ENCODE measurements at regions not wholly inside any gene's neighbourhood (a gene's known extent, or its start where the extent isn't known, plus 50 kb on each side); places are given as distances from the start of the nearest gene placed in this dataset.

- in situ Hi-C loops (cut with MboI; ENCODE audit: low pct_ligation_motif_present in 1 of 4, low pct_unique_long_range_greater_than_20kb in 1 of 4, low sequenced_read_pairs in 3 of 4) (no loop called here), intact Hi-C loops (cut with DNase I; ENCODE audit: low total_unique reads) (no loop called here)
- no peaks in the 10 kb centered on the region for H3K36me3 ChIP-seq
- H3K4me3 ChIP-seq, result no peak overlapping the region
- H3K4me1 ChIP-seq, result peaks cover 0 to 3% (median 0%) of the 10 kb centered on the region in 4 donors
- H3K27ac ChIP-seq, result no peak overlapping the region
- TF ChIP-seq EP300 (IDR thresholded peaks at IDR 0.05; ENCODE audit: low read depth), result no peak
- no peak for TF ChIP-seq CTCF (IDR thresholded peaks at IDR 0.05)
- TF ChIP-seq POLR2AphosphoS5 (IDR thresholded peaks at IDR 0.05), result no peak
- no peak for TF ChIP-seq POLR2A (IDR thresholded peaks at IDR 0.05)
- WGBS, 2 donors (ENCODE audit: low coverage in 1 of 2), result 30 to 55% methylated on average over 1 of the region's 1 CpG
- DNase-seq, result no peak
- no peaks in the 10 kb centered on the region for H3K27me3 ChIP-seq
- H3K9me3 ChIP-seq, result no peaks in the 10 kb centered on the region
Observed at GRCh38 chr11:95717314-95717713, 72.3 kb downstream of the FAM76B start.

GRCh38 chr11:95716266-95716665 is 73.3 kb downstream of the FAM76B start:
- H3K9me3 ChIP-seq, result no peaks in the 10 kb centered on the region
- no peaks in the 10 kb centered on the region for H3K27me3 ChIP-seq
- DNase-seq, result no peak
- no peak overlapping the region for H3K4me3 ChIP-seq
- H3K27ac ChIP-seq, result no peak overlapping the region
- no peaks in the 10 kb centered on the region for H3K36me3 ChIP-seq
- peaks cover 0 to 3% (median 0%) of the 10 kb centered on the region in 4 donors for H3K4me1 ChIP-seq
- TF ChIP-seq POLR2AphosphoS5 (IDR thresholded peaks at IDR 0.05) (no peak), POLR2A (IDR thresholded peaks at IDR 0.05) (no peak), CTCF (IDR thresholded peaks at IDR 0.05) (no peak), EP300 (IDR thresholded peaks at IDR 0.05; ENCODE audit: low read depth) (no peak)
- intact Hi-C loops (cut with DNase I; ENCODE audit: low total_unique reads), result no loop called here
- in situ Hi-C loops (cut with MboI; ENCODE audit: low pct_ligation_motif_present in 1 of 4, low pct_unique_long_range_greater_than_20kb in 1 of 4, low sequenced_read_pairs in 3 of 4), result no loop called here
- WGBS, 2 donors (ENCODE audit: low coverage in 1 of 2), result 64 to 82% methylated on average over 3 of the region's 3 CpGs

GRCh38 chr11:95715777-95716241 is 73.8 kb downstream of the FAM76B start:
- in situ Hi-C loops (cut with MboI; ENCODE audit: low pct_ligation_motif_present in 1 of 4, low pct_unique_long_range_greater_than_20kb in 1 of 4, low sequenced_read_pairs in 3 of 4), result no loop called here
- H3K4me3 ChIP-seq, result no peak overlapping the region
- intact Hi-C loops (cut with DNase I; ENCODE audit: low total_unique reads), result no loop called here
- no peaks in the 10 kb centered on the region for H3K9me3 ChIP-seq
- no peak overlapping the region for H3K27ac ChIP-seq
- WGBS, 2 donors (ENCODE audit: low coverage in 1 of 2), result 0 to 44% methylated on average over 1 to 2 of the region's 2 CpGs
- DNase-seq, result no peak
- H3K27me3 ChIP-seq, result no peaks in the 10 kb centered on the region
- no peaks in the 10 kb centered on the region for H3K36me3 ChIP-seq
- H3K4me1 ChIP-seq, result peaks cover 0 to 3% (median 0%) of the 10 kb centered on the region in 4 donors
- TF ChIP-seq CTCF (IDR thresholded peaks at IDR 0.05), result no peak
- TF ChIP-seq POLR2AphosphoS5 (IDR thresholded peaks at IDR 0.05), result no peak
- TF ChIP-seq EP300 (IDR thresholded peaks at IDR 0.05; ENCODE audit: low read depth), result no peak
- no peak for TF ChIP-seq POLR2A (IDR thresholded peaks at IDR 0.05)

- no peak for DNase-seq
- H3K27ac ChIP-seq, result no peak overlapping the region
- intact Hi-C loops (cut with DNase I; ENCODE audit: low total_unique reads), result no loop called here
- no peak for TF ChIP-seq EP300 (IDR thresholded peaks at IDR 0.05; ENCODE audit: low read depth)
- no peak for TF ChIP-seq CTCF (IDR thresholded peaks at IDR 0.05)
- no peak for TF ChIP-seq POLR2AphosphoS5 (IDR thresholded peaks at IDR 0.05)
- no peak for TF ChIP-seq POLR2A (IDR thresholded peaks at IDR 0.05)
- no peaks in the 10 kb centered on the region for H3K27me3 ChIP-seq
- 64% methylated on average over 5 of the region's 5 CpGs for WGBS, 2 donors (ENCODE audit: low coverage in 1 of 2)
- in situ Hi-C loops (cut with MboI; ENCODE audit: low pct_ligation_motif_present in 1 of 4, low pct_unique_long_range_greater_than_20kb in 1 of 4, low sequenced_read_pairs in 3 of 4), result no loop called here
- H3K9me3 ChIP-seq, result no peaks in the 10 kb centered on the region
- H3K36me3 ChIP-seq, result no peaks in the 10 kb centered on the region
- H3K4me1 ChIP-seq, result peaks cover 0 to 3% (median 0%) of the 10 kb centered on the region in 4 donors
- H3K4me3 ChIP-seq, result no peak overlapping the region
Observed at GRCh38 chr11:95714843-95715776, 74.5 kb downstream of the FAM76B start.

Data from transverse colon (tissue), 4 donors.